ENCODE measurements at regions not wholly inside any gene's neighbourhood (a gene's known extent, or its start where the extent isn't known, plus 50 kb on each side); places are given as distances from the start of the nearest gene placed in this dataset.

- TF ChIP-seq CTCF (IDR thresholded peaks at IDR 0.05) (no peak), POLR2A (IDR thresholded peaks at IDR 0.05) (no peak)
- ATAC-seq (no peak), DNase-seq (peak in 1 of 4 donors; percentile 2)
- H3K36me3 ChIP-seq (replicated peaks in 1 of 2; ENCODE audit: insufficient read depth in 1 of 2, low read depth in 2 of 2): no peaks in the 10 kb centered on the region
- intact Hi-C loops (cut with DNase I): no loop called here
- 4 to 11% methylated on average over 2 of the region's 2 CpGs for WGBS, 2 donors
- H3K9me3 ChIP-seq: no peaks in the 10 kb centered on the region
- no peaks in the 10 kb centered on the region for H3K4me1 ChIP-seq
- no peak overlapping the region for H3K27ac ChIP-seq
- no peaks in the 10 kb centered on the region for H3K27me3 ChIP-seq
- no peak overlapping the region for H3K4me3 ChIP-seq
These were observed 130.6 kb upstream of the GLRA2 start for GRCh38 chrX:14398725-14399124.

- ATAC-seq: no peak
- Histone ChIP-seq H3K27me3 (no peaks in the 10 kb centered on the region), H3K27ac (no peak overlapping the region), H3K36me3 (replicated peaks in 1 of 2; ENCODE audit: insufficient read depth in 1 of 2, low read depth in 2 of 2) (no peaks in the 10 kb centered on the region), H3K4me3 (no peak overlapping the region), H3K9me3 (no peaks in the 10 kb centered on the region), H3K4me1 (no peaks in the 10 kb centered on the region)
- TF ChIP-seq POLR2A (IDR thresholded peaks at IDR 0.05): no peak
- no peak for TF ChIP-seq CTCF (IDR thresholded peaks at IDR 0.05)
- WGBS, 2 donors: 48 to 76% methylated on average over 4 of the region's 4 CpGs
- intact Hi-C loops (cut with DNase I): no loop called here
- DNase-seq: no peak
These were observed 139.7 kb upstream of the GLRA2 start for GRCh38 chrX:14389682-14390081.

GRCh38 chrX:14386981-14387380 is 142.4 kb upstream of the GLRA2 start:
- 65 to 66% methylated on average over 4 of the region's 4 CpGs for WGBS, 2 donors
- no peak for ATAC-seq
- Histone ChIP-seq H3K36me3 (replicated peaks in 1 of 2; ENCODE audit: insufficient read depth in 1 of 2, low read depth in 2 of 2) (no peaks in the 10 kb centered on the region), H3K4me3 (no peak overlapping the region), H3K4me1 (no peaks in the 10 kb centered on the region), H3K27ac (no peak overlapping the region), H3K9me3 (no peaks in the 10 kb centered on the region), H3K27me3 (no peaks in the 10 kb centered on the region)
- TF ChIP-seq POLR2A (IDR thresholded peaks at IDR 0.05): no peak
- no peak for TF ChIP-seq CTCF (IDR thresholded peaks at IDR 0.05)
- intact Hi-C loops (cut with DNase I): no loop called here
- DNase-seq: no peak

- no peak for ATAC-seq
- no peak for DNase-seq
- Histone ChIP-seq H3K27me3 (no peaks in the 10 kb centered on the region), H3K27ac (no peak overlapping the region), H3K9me3 (no peaks in the 10 kb centered on the region), H3K4me3 (no peak overlapping the region), H3K36me3 (replicated peaks in 1 of 2; ENCODE audit: insufficient read depth in 1 of 2, low read depth in 2 of 2) (no peaks in the 10 kb centered on the region), H3K4me1 (no peaks in the 10 kb centered on the region)
- TF ChIP-seq CTCF (IDR thresholded peaks at IDR 0.05) (no peak), POLR2A (IDR thresholded peaks at IDR 0.05) (no peak)
- intact Hi-C loops (cut with DNase I): no loop called here
These were observed 149.3 kb upstream of the GLRA2 start for GRCh38 chrX:14380044-14380443.

- Histone ChIP-seq H3K36me3 (replicated peaks in 1 of 2; ENCODE audit: insufficient read depth in 1 of 2, low read depth in 2 of 2) (no peaks in the 10 kb centered on the region), H3K27me3 (no peaks in the 10 kb centered on the region), H3K4me3 (no peak overlapping the region), H3K4me1 (no peaks in the 10 kb centered on the region), H3K27ac (no peak overlapping the region), H3K9me3 (no peaks in the 10 kb centered on the region)
- DNase-seq (no peak), ATAC-seq (no peak)
- intact Hi-C loops (cut with DNase I): no loop called here
- TF ChIP-seq CTCF (IDR thresholded peaks at IDR 0.05) (no peak), POLR2A (IDR thresholded peaks at IDR 0.05) (no peak)
These were observed 151.9 kb upstream of the GLRA2 start for GRCh38 chrX:14377427-14377826.

All from body of pancreas (tissue), 4 donors.